Midbrain (tissue), 1 donor: ENCODE measurements at regions not wholly inside any gene's neighbourhood (a gene's known extent, or its start where the extent isn't known, plus 50 kb on each side); places are given as distances from the start of the nearest gene placed in this dataset.

Source experiments
- DNase-seq: peaks from one replicate; lab custom pipeline; 2025; lab: John Stamatoyannopoulos, UW

GRCh38 chr2:176648700-176649297, 379.6 kb downstream of the MTX2 start:
- no peak for DNase-seq

GRCh38 chr2:176650104-176650837, 381.0 kb downstream of the MTX2 start:
- no peak for DNase-seq

GRCh38 chr2:176650838-176651555, 381.8 kb downstream of the MTX2 start:
- no peak for DNase-seq

GRCh38 chr2:176652300-176653182, 383.3 kb downstream of the MTX2 start:
- DNase-seq = peak; percentile 44

GRCh38 chr2:176653479-176654443, 384.5 kb downstream of the MTX2 start:
- DNase-seq = peak; percentile 71

GRCh38 chr2:176656038-176656775, 387.0 kb downstream of the MTX2 start:
- DNase-seq = no peak

GRCh38 chr2:176656776-176657140, 387.5 kb downstream of the MTX2 start:
- DNase-seq = no peak

GRCh38 chr2:176657393-176657792, 388.2 kb downstream of the MTX2 start:
- no peak for DNase-seq

- DNase-seq = no peak
These were observed 389.5 kb downstream of the MTX2 start for GRCh38 chr2:176658708-176659107.

GRCh38 chr2:176662753-176663152, 393.5 kb downstream of the MTX2 start:
- DNase-seq = no peak

GRCh38 chr2:176664478-176664877, 395.2 kb downstream of the MTX2 start:
- DNase-seq = no peak

GRCh38 chr2:176665086-176665485, 395.8 kb downstream of the MTX2 start:
- DNase-seq = no peak

- no peak for DNase-seq
These were observed 399.7 kb downstream of the MTX2 start for GRCh38 chr2:176668912-176669311.

- no peak for DNase-seq
These were observed 400.3 kb downstream of the MTX2 start for GRCh38 chr2:176669398-176670174.

GRCh38 chr2:176675271-176675949, 406.2 kb downstream of the MTX2 start:
- no peak for DNase-seq

GRCh38 chr2:176677746-176678265, 408.6 kb downstream of the MTX2 start:
- no peak for DNase-seq

GRCh38 chr2:176678571-176678970, 409.3 kb downstream of the MTX2 start:
- no peak for DNase-seq

- no peak for DNase-seq
These were observed 409.9 kb downstream of the MTX2 start for GRCh38 chr2:176679061-176679669.
